Spleen (tissue), 11 donors: ENCODE measurements at regions not wholly inside any gene's neighbourhood (a gene's known extent, or its start where the extent isn't known, plus 50 kb on each side); places are given as distances from the start of the nearest gene placed in this dataset.

ENCODE experiments used
- DNase-seq: peaks from one replicate; pipeline ENCODE4 v3.0.0-alpha.2; 2020
- H3K27ac ChIP-seq, 8 donors: fragments of 200-600 bp; sonication (generic) in 7 of 8; 1 replicate in 4 of 8; 2 replicates in 4 of 8; pipeline versions ENCODE4 v1.5.0 to v1.8.0; 2016 to 2021; ENCODE audit warnings: inconsistent platforms in 4 of 8, mild to moderate bottlenecking in 4 of 8, moderate library complexity in 1 of 8
- H3K27me3 ChIP-seq, 7 donors: fragments of 200-600 bp; sonication (generic) in 6 of 7; replicated peaks in 1 of 7; 1 replicate in 4 of 7; 2 replicates in 3 of 7; pipeline versions ENCODE4 v1.5.0 to v1.8.0; 2016 to 2021; ENCODE audit warnings: inconsistent platforms in 3 of 7, mild to moderate bottlenecking in 1 of 7
- H3K36me3 ChIP-seq, 6 donors: fragments of 200-600 bp; sonication (generic) in 5 of 6; 1 replicate in 4 of 6; 2 replicates in 2 of 6; pipeline versions ENCODE4 v1.5.0 to v1.8.0; 2016 to 2021; ENCODE audit warnings: inconsistent platforms in 2 of 6
- H3K4me1 ChIP-seq, 6 donors: fragments of 200-600 bp; sonication (generic) in 5 of 6; 1 replicate in 3 of 6; 2 replicates in 3 of 6; pipeline versions ENCODE4 v1.5.0 to v1.8.0; 2016 to 2021; ENCODE audit warnings: inconsistent platforms in 3 of 6
- H3K4me3 ChIP-seq, 8 donors: fragments of 200-600 bp; sonication (generic) in 7 of 8; 1 replicate in 4 of 8; 2 replicates in 4 of 8; pipeline versions ENCODE4 v1.5.0 to v1.8.0; 2016 to 2021; ENCODE audit warnings: inconsistent platforms in 4 of 8, mild to moderate bottlenecking in 4 of 8, moderate library complexity in 2 of 8
- H3K9me3 ChIP-seq, 8 donors: fragments of 200-600 bp; sonication (generic) in 7 of 8; 1 replicate in 4 of 8; 2 replicates in 4 of 8; pipeline versions ENCODE4 v1.5.0 to v1.8.0; 2016 to 2021; ENCODE audit warnings: inconsistent platforms in 4 of 8
- CTCF ChIP-seq, 11 experiments: fragments of 200-600 bp in 7 of 11; fragments of 450-650 bp in 4 of 11; sonication (generic) in 4 of 11; IDR thresholded peaks in 8 of 11; conservative IDR thresholded peaks in 3 of 11; 1 replicate in 7 of 11; 2 replicates in 4 of 11; pipeline versions ENCODE4 v1.4.0 to v1.8.0; 2016 to 2021; ENCODE audit warnings: antibody characterized with exemption in 11 of 11, inconsistent platforms in 4 of 11, mild to moderate bottlenecking in 1 of 11
- POLR2A ChIP-seq, 3 donors: fragments of 450-650 bp; IDR thresholded peaks; one replicate each; pipeline ENCODE4 v1.5.1; 2017; ENCODE audit warnings: antibody characterized with exemption in 3 of 3, mild to moderate bottlenecking in 1 of 3
- POLR2AphosphoS5 ChIP-seq, 3 donors: sonication (generic); formaldehyde crosslinking; IDR thresholded peaks; one replicate each; pipeline ENCODE4 v1.5.1; 2017; ENCODE audit warnings: antibody characterized with exemption in 3 of 3
- WGBS, 5 donors: extraction: QIAGEN DNeasy Blood & Tissue Kit in 3 of 5; methylation state at CpG; one replicate each; pipeline versions ENCODE4 v1.1.5 to v1.1.7; 2013 to 2018; 5-methylcytosine and 5-hydroxymethylcytosine counted together
- intact Hi-C: fragments of 100-400 bp; cut with DNase I; formaldehyde crosslinking; loops from one replicate; pipeline ENCODE4 v1.15.0; 2023; ENCODE audit warnings: low total_unique reads
- donor health status: healthy with polysubstance abuse.
- donor health status: DM: no; HTN: no; CAD: no; lungs with moderate emphysema.
- donor health status: DM: no; HTN: no; CAD: no.
- donor health status: Bipolar disorder and iron deficiency.
- donor health status: healthy.
- donor health status: DM: no; HTN: no; CAD: no.
- donor health status: DM: yes; HTN: yes; CAD: no.

- Histone ChIP-seq H3K27me3 (no peaks in the 10 kb centered on the region), H3K36me3 (no peaks in the 10 kb centered on the region), H3K4me1 (no peaks in the 10 kb centered on the region), H3K27ac (no peak overlapping the region), H3K4me3 (no peak overlapping the region), H3K9me3 (peaks cover 0 to 67% (median 45%) of the 10 kb centered on the region in 8 donors)
- 79 to 88% (median 82%) methylated on average over 50 to 58 of the region's 58 CpGs for WGBS, 5 donors
- TF ChIP-seq POLR2AphosphoS5 (IDR thresholded peaks at IDR 0.05) (no peak), CTCF (IDR thresholded peaks at IDR 0.05 in 8 of 11, conservative IDR thresholded peaks at IDR 0.05 in 3 of 11) (no peak), POLR2A (IDR thresholded peaks at IDR 0.05) (no peak)
- intact Hi-C loops: no loop called here
- no peak for DNase-seq
Observed at GRCh38 chr20:29296256-29297230, 1960.9 kb upstream of the DEFB115 start.

- Histone ChIP-seq H3K4me1 (no peaks in the 10 kb centered on the region), H3K27me3 (no peaks in the 10 kb centered on the region), H3K4me3 (no peak overlapping the region), H3K9me3 (peaks cover 0 to 78% (median 47%) of the 10 kb centered on the region in 8 donors), H3K27ac (no peak overlapping the region), H3K36me3 (no peaks in the 10 kb centered on the region)
- WGBS, 5 donors: 76 to 79% (median 78%) methylated on average over 67 to 70 of the region's 70 CpGs
- no peak for DNase-seq
- intact Hi-C loops: no loop called here
- TF ChIP-seq POLR2AphosphoS5 (IDR thresholded peaks at IDR 0.05) (no peak), POLR2A (IDR thresholded peaks at IDR 0.05) (no peak), CTCF (IDR thresholded peaks at IDR 0.05 in 8 of 11, conservative IDR thresholded peaks at IDR 0.05 in 3 of 11) (no peak)
Observed at GRCh38 chr20:29297411-29298270, 1959.8 kb upstream of the DEFB115 start.

GRCh38 chr20:29298271-29298590, 1959.2 kb upstream of the DEFB115 start:
- H3K4me3 ChIP-seq: no peak overlapping the region
- H3K9me3 ChIP-seq: peaks cover 0 to 84% (median 49%) of the 10 kb centered on the region in 8 donors
- WGBS, 5 donors: 71 to 84% (median 80%) methylated on average over 12 of the region's 12 CpGs
- H3K27me3 ChIP-seq: no peaks in the 10 kb centered on the region
- H3K4me1 ChIP-seq: no peaks in the 10 kb centered on the region
- intact Hi-C loops: no loop called here
- no peaks in the 10 kb centered on the region for H3K36me3 ChIP-seq
- H3K27ac ChIP-seq: no peak overlapping the region
- no peak for TF ChIP-seq POLR2A (IDR thresholded peaks at IDR 0.05)
- TF ChIP-seq CTCF (IDR thresholded peaks at IDR 0.05 in 8 of 11, conservative IDR thresholded peaks at IDR 0.05 in 3 of 11): no peak
- TF ChIP-seq POLR2AphosphoS5 (IDR thresholded peaks at IDR 0.05): no peak
- no peak for DNase-seq
